ENCODE measurements at regions not wholly inside any gene's neighbourhood (a gene's known extent, or its start where the extent isn't known, plus 50 kb on each side); places are given as distances from the start of the nearest gene placed in this dataset.

GRCh38 chr4:126986828-126987227 lies 645.9 kb upstream of the INTU start:
- H3K4me1 ChIP-seq (ENCODE audit: control insufficient read depth, insufficient read depth, low read length) = no peaks in the 10 kb centered on the region
- H3K9me3 ChIP-seq (replicated peaks; ENCODE audit: low read length) = no peaks in the 10 kb centered on the region
- no peak overlapping the region for H3K4me2 ChIP-seq (ENCODE audit: low read length)
- no peak overlapping the region for H3K9ac ChIP-seq (ENCODE audit: low read depth, low read length)
- no peak overlapping the region for H3K4me3 ChIP-seq (ENCODE audit: low read length)
- no peaks in the 10 kb centered on the region for H3K27me3 ChIP-seq (ENCODE audit: control insufficient read depth, insufficient read depth, low read length)
- H3K36me3 ChIP-seq (ENCODE audit: insufficient read depth, low read length) = no peaks in the 10 kb centered on the region

- Histone ChIP-seq H3K27me3 (ENCODE audit: control insufficient read depth, insufficient read depth, low read length) (no peaks in the 10 kb centered on the region), H3K9me3 (replicated peaks; ENCODE audit: low read length) (no peaks in the 10 kb centered on the region), H3K36me3 (ENCODE audit: insufficient read depth, low read length) (no peaks in the 10 kb centered on the region), H3K4me2 (ENCODE audit: low read length) (no peak overlapping the region), H3K4me1 (ENCODE audit: control insufficient read depth, insufficient read depth, low read length) (no peaks in the 10 kb centered on the region), H3K4me3 (ENCODE audit: low read length) (no peak overlapping the region), H3K9ac (ENCODE audit: low read depth, low read length) (no peak overlapping the region)
Measured at GRCh38 chr4:126991965-126992364, 640.8 kb upstream of the INTU start.

- no peaks in the 10 kb centered on the region for H3K27me3 ChIP-seq (ENCODE audit: control insufficient read depth, insufficient read depth, low read length)
- no peaks in the 10 kb centered on the region for H3K4me1 ChIP-seq (ENCODE audit: control insufficient read depth, insufficient read depth, low read length)
- H3K9ac ChIP-seq (ENCODE audit: low read depth, low read length) = no peak overlapping the region
- H3K4me2 ChIP-seq (ENCODE audit: low read length) = no peak overlapping the region
- H3K4me3 ChIP-seq (ENCODE audit: low read length) = no peak overlapping the region
- H3K9me3 ChIP-seq (replicated peaks; ENCODE audit: low read length) = no peaks in the 10 kb centered on the region
- no peaks in the 10 kb centered on the region for H3K36me3 ChIP-seq (ENCODE audit: insufficient read depth, low read length)
Measured at GRCh38 chr4:126992910-126993309, 639.8 kb upstream of the INTU start.

- H3K36me3 ChIP-seq (ENCODE audit: insufficient read depth, low read length) = no peaks in the 10 kb centered on the region
- no peak overlapping the region for H3K9ac ChIP-seq (ENCODE audit: low read depth, low read length)
- no peak overlapping the region for H3K4me2 ChIP-seq (ENCODE audit: low read length)
- H3K27me3 ChIP-seq (ENCODE audit: control insufficient read depth, insufficient read depth, low read length) = no peaks in the 10 kb centered on the region
- H3K4me1 ChIP-seq (ENCODE audit: control insufficient read depth, insufficient read depth, low read length) = no peaks in the 10 kb centered on the region
- H3K9me3 ChIP-seq (replicated peaks; ENCODE audit: low read length) = no peaks in the 10 kb centered on the region
- H3K4me3 ChIP-seq (ENCODE audit: low read length) = no peak overlapping the region
Measured at GRCh38 chr4:126993351-126993750, 639.4 kb upstream of the INTU start.

GRCh38 chr4:126995235-126995634 lies 637.5 kb upstream of the INTU start:
- H3K4me3 ChIP-seq (ENCODE audit: low read length) = no peak overlapping the region
- H3K4me2 ChIP-seq (ENCODE audit: low read length) = no peak overlapping the region
- no peaks in the 10 kb centered on the region for H3K4me1 ChIP-seq (ENCODE audit: control insufficient read depth, insufficient read depth, low read length)
- no peaks in the 10 kb centered on the region for H3K27me3 ChIP-seq (ENCODE audit: control insufficient read depth, insufficient read depth, low read length)
- H3K9ac ChIP-seq (ENCODE audit: low read depth, low read length) = no peak overlapping the region
- no peaks in the 10 kb centered on the region for H3K36me3 ChIP-seq (ENCODE audit: insufficient read depth, low read length)
- H3K9me3 ChIP-seq (replicated peaks; ENCODE audit: low read length) = no peaks in the 10 kb centered on the region

- no peaks in the 10 kb centered on the region for H3K27me3 ChIP-seq (ENCODE audit: control insufficient read depth, insufficient read depth, low read length)
- no peaks in the 10 kb centered on the region for H3K36me3 ChIP-seq (ENCODE audit: insufficient read depth, low read length)
- H3K4me1 ChIP-seq (ENCODE audit: control insufficient read depth, insufficient read depth, low read length) = no peaks in the 10 kb centered on the region
- H3K4me3 ChIP-seq (ENCODE audit: low read length) = no peak overlapping the region
- H3K9ac ChIP-seq (ENCODE audit: low read depth, low read length) = no peak overlapping the region
- no peak overlapping the region for H3K4me2 ChIP-seq (ENCODE audit: low read length)
- H3K9me3 ChIP-seq (replicated peaks; ENCODE audit: low read length) = no peaks in the 10 kb centered on the region
Measured at GRCh38 chr4:127000110-127000509, 632.6 kb upstream of the INTU start.

GRCh38 chr4:127000846-127001245 lies 631.9 kb upstream of the INTU start:
- no peak overlapping the region for H3K4me2 ChIP-seq (ENCODE audit: low read length)
- H3K9ac ChIP-seq (ENCODE audit: low read depth, low read length) = no peak overlapping the region
- no peaks in the 10 kb centered on the region for H3K36me3 ChIP-seq (ENCODE audit: insufficient read depth, low read length)
- H3K27me3 ChIP-seq (ENCODE audit: control insufficient read depth, insufficient read depth, low read length) = no peaks in the 10 kb centered on the region
- no peaks in the 10 kb centered on the region for H3K9me3 ChIP-seq (replicated peaks; ENCODE audit: low read length)
- H3K4me3 ChIP-seq (ENCODE audit: low read length) = no peak overlapping the region
- no peaks in the 10 kb centered on the region for H3K4me1 ChIP-seq (ENCODE audit: control insufficient read depth, insufficient read depth, low read length)

GRCh38 chr4:127001933-127002332 lies 630.8 kb upstream of the INTU start:
- no peaks in the 10 kb centered on the region for H3K36me3 ChIP-seq (ENCODE audit: insufficient read depth, low read length)

GRCh38 chr4:127006446-127006877 lies 626.3 kb upstream of the INTU start:
- no peaks in the 10 kb centered on the region for H3K36me3 ChIP-seq (ENCODE audit: insufficient read depth, low read length)
- H3K4me1 ChIP-seq (ENCODE audit: control insufficient read depth, insufficient read depth, low read length) = no peaks in the 10 kb centered on the region
- H3K4me3 ChIP-seq (ENCODE audit: low read length) = no peak overlapping the region
- no peak overlapping the region for H3K4me2 ChIP-seq (ENCODE audit: low read length)
- H3K9me3 ChIP-seq (replicated peaks; ENCODE audit: low read length) = no peaks in the 10 kb centered on the region
- H3K27me3 ChIP-seq (ENCODE audit: control insufficient read depth, insufficient read depth, low read length) = no peaks in the 10 kb centered on the region
- no peak overlapping the region for H3K9ac ChIP-seq (ENCODE audit: low read depth, low read length)

More at GRCh38 chr4:127001933-127002332, 630.8 kb upstream of the INTU start:
- no peaks in the 10 kb centered on the region for H3K27me3 ChIP-seq (ENCODE audit: control insufficient read depth, insufficient read depth, low read length)
- no peak overlapping the region for H3K4me2 ChIP-seq (ENCODE audit: low read length)
- H3K4me1 ChIP-seq (ENCODE audit: control insufficient read depth, insufficient read depth, low read length) = no peaks in the 10 kb centered on the region
- no peak overlapping the region for H3K9ac ChIP-seq (ENCODE audit: low read depth, low read length)
- no peaks in the 10 kb centered on the region for H3K9me3 ChIP-seq (replicated peaks; ENCODE audit: low read length)
- no peak overlapping the region for H3K4me3 ChIP-seq (ENCODE audit: low read length)

GRCh38 chr4:127007305-127007704 lies 625.5 kb upstream of the INTU start:
- H3K4me2 ChIP-seq (ENCODE audit: low read length) = no peak overlapping the region
- H3K27me3 ChIP-seq (ENCODE audit: control insufficient read depth, insufficient read depth, low read length) = no peaks in the 10 kb centered on the region
- H3K9me3 ChIP-seq (replicated peaks; ENCODE audit: low read length) = no peaks in the 10 kb centered on the region
- no peak overlapping the region for H3K9ac ChIP-seq (ENCODE audit: low read depth, low read length)
- H3K4me3 ChIP-seq (ENCODE audit: low read length) = no peak overlapping the region
- H3K36me3 ChIP-seq (ENCODE audit: insufficient read depth, low read length) = no peaks in the 10 kb centered on the region
- no peaks in the 10 kb centered on the region for H3K4me1 ChIP-seq (ENCODE audit: control insufficient read depth, insufficient read depth, low read length)

- no peaks in the 10 kb centered on the region for H3K9me3 ChIP-seq (replicated peaks; ENCODE audit: low read length)
- H3K9ac ChIP-seq (ENCODE audit: low read depth, low read length) = no peak overlapping the region
- H3K4me2 ChIP-seq (ENCODE audit: low read length) = no peak overlapping the region
- H3K4me1 ChIP-seq (ENCODE audit: control insufficient read depth, insufficient read depth, low read length) = no peaks in the 10 kb centered on the region
- no peak overlapping the region for H3K4me3 ChIP-seq (ENCODE audit: low read length)
- no peaks in the 10 kb centered on the region for H3K27me3 ChIP-seq (ENCODE audit: control insufficient read depth, insufficient read depth, low read length)
- no peaks in the 10 kb centered on the region for H3K36me3 ChIP-seq (ENCODE audit: insufficient read depth, low read length)
Measured at GRCh38 chr4:127012549-127012948, 620.2 kb upstream of the INTU start.

- Histone ChIP-seq H3K4me1 (ENCODE audit: control insufficient read depth, insufficient read depth, low read length) (no peaks in the 10 kb centered on the region), H3K9me3 (replicated peaks; ENCODE audit: low read length) (no peaks in the 10 kb centered on the region), H3K4me2 (ENCODE audit: low read length) (no peak overlapping the region), H3K9ac (ENCODE audit: low read depth, low read length) (no peak overlapping the region), H3K4me3 (ENCODE audit: low read length) (no peak overlapping the region), H3K27me3 (ENCODE audit: control insufficient read depth, insufficient read depth, low read length) (no peaks in the 10 kb centered on the region), H3K36me3 (ENCODE audit: insufficient read depth, low read length) (no peaks in the 10 kb centered on the region)
Measured at GRCh38 chr4:127015667-127016117, 617.1 kb upstream of the INTU start.

All from skeletal muscle satellite cell (primary cell).